ENCODE measurements at regions not wholly inside any gene's neighbourhood (a gene's known extent, or its start where the extent isn't known, plus 50 kb on each side); places are given as distances from the start of the nearest gene placed in this dataset.

DNA sequence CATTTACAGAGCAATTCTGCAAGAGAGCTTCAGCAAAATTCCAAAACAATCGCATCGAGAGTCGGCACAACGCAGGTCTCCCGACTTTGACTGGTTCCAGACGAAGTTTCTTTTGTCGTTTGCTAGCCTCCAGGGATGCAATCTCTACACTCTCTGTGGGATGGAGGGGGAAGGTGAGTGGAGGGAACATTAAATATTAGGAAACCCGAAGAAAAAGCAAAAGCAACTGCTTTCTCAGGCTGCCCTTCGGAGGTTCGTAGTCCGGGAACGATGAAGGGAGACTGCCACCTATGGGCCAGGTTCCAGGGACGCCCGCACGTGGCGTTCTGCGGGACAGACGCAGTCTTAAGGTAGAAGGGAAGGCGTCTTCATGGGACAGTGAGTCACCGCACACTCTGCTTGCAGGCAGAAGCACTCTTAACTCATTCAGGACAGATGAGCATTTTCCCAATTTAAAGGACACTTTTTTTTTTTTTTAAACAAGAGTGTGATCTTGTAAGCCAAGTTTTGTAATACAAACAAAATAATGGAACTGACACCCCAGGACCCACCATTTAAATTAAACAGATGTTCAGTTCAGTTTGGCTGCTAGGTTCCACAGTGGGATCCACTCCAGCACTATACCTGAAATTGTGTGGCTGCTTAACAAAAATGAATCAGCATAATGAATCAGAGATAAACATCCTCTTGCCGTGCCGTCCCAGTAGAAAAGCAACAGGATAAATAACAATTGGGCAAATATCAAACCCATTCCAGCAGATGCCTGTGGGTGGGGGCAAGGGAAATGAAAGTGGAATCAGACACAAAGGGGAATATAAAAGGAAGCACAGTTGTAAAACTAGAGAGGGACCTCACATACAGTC lies 65.8 kb upstream of the ARMC2 start:
- no peak for TF ChIP-seq EZH2 (IDR thresholded peaks at IDR 0.05; ENCODE audit: low read length, missing control alignments)
- TF ChIP-seq, protein P1, sequence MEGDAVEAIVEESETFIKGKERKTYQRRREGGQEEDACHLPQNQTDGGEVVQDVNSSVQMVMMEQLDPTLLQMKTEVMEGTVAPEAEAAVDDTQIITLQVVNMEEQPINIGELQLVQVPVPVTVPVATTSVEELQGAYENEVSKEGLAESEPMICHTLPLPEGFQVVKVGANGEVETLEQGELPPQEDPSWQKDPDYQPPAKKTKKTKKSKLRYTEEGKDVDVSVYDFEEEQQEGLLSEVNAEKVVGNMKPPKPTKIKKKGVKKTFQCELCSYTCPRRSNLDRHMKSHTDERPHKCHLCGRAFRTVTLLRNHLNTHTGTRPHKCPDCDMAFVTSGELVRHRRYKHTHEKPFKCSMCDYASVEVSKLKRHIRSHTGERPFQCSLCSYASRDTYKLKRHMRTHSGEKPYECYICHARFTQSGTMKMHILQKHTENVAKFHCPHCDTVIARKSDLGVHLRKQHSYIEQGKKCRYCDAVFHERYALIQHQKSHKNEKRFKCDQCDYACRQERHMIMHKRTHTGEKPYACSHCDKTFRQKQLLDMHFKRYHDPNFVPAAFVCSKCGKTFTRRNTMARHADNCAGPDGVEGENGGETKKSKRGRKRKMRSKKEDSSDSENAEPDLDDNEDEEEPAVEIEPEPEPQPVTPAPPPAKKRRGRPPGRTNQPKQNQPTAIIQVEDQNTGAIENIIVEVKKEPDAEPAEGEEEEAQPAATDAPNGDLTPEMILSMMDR (conservative IDR thresholded peaks at IDR 0.05 in 1 of 2, IDR thresholded peaks at IDR 0.05 in 1 of 2; ENCODE audit: low read depth in 1 of 2, low read length in 2 of 2) = peak; percentile 72 to 90
